K562 (cell line): ENCODE measurements at regions not wholly inside any gene's neighbourhood (a gene's known extent, or its start where the extent isn't known, plus 50 kb on each side); places are given as distances from the start of the nearest gene placed in this dataset.

Experiments
- ATAC-seq: fragments of 200-7000 bp; cut with Tn5 transposase; 3 replicates; pipeline ENCODE4 v1.9.1; 2020; ENCODE audit warnings: moderate library complexity
- BruUV-seq: library from RNA; stranded (reverse); fragments of 400-500 nt; replicated peaks from 2 replicates; lab custom pipeline; 2021; lab: Mats Ljungman, UMichigan
- CTCF ChIA-PET: fragments of 300-600 bp; formaldehyde crosslinking; extraction: SDS; loops from one replicate; lab custom pipeline; 2021; ENCODE audit warnings: low intra/inter-chr PET ratio; lab: Yijun Ruan, JAX
- POLR2A ChIA-PET: fragments of 300-600, 350-650 bp; sonication (Branson Sonifier 250); formaldehyde crosslinking; extraction: SDS; loops from one replicate; lab custom pipeline; 2021; ENCODE audit warnings: antibody characterized with exemption, inconsistent platforms; lab: Yijun Ruan, JAX
- DNase-seq, 4 experiments: peaks; one replicate each; pipeline versions ENCODE4 v3.0.0 to v3.0.0-alpha.2; 2011 to 2018; ENCODE audit warnings: low spot score in 3 of 4, mixed read lengths in 3 of 4; ENCODE audit errors: extremely low read depth in 1 of 4
- FAIRE-seq: peaks from 2 replicates; lab custom pipeline; 2011; peaks lifted over from hg19 to GRCh38; lab: Jason Lieb, UNC
- H2AFZ ChIP-seq: 2 replicates; pipeline ENCODE4 v1.6.0; 2011; ENCODE audit warnings: low read depth, low read length, control low read depth, inconsistent platforms
- H3K27ac ChIP-seq: fragments of 200-600 bp; 3 replicates; pipeline ENCODE4 v1.8.0; 2011; ENCODE audit warnings: low read depth, mild to moderate bottlenecking, control low read depth, inconsistent platforms, low read length, moderate library complexity, mixed read lengths; ENCODE audit errors: extremely low read depth
- H3K27me3 ChIP-seq, 2 experiments: fragments of 300-600 bp in 1 of 2; 2 replicates in 1 of 2; 3 replicates in 1 of 2; pipeline versions ENCODE4 v1.6.0 to v1.8.0; 2011; ENCODE audit warnings: inconsistent platforms in 2 of 2, low read length in 2 of 2, mild to moderate bottlenecking in 1 of 2, mixed read lengths in 1 of 2, moderate library complexity in 1 of 2; ENCODE audit not compliant: control insufficient read depth in 2 of 2, insufficient read depth in 2 of 2
- H3K36me3 ChIP-seq: fragments of 300-600 bp; 3 replicates; pipeline ENCODE4 v1.8.0; 2011; ENCODE audit warnings: mild to moderate bottlenecking, low read length, inconsistent platforms; ENCODE audit not compliant: control insufficient read depth, insufficient read depth
- H3K4me1 ChIP-seq, 2 experiments: fragments of 200-600 bp in 1 of 2; replicated peaks in 1 of 2; 2 replicates in 1 of 2; 3 replicates in 1 of 2; pipeline versions ENCODE4 v1.5.1 to v1.8.0; 2011; ENCODE audit warnings: inconsistent platforms in 2 of 2, low read length in 2 of 2, mild to moderate bottlenecking in 1 of 2, mixed read lengths in 1 of 2, moderate library complexity in 1 of 2; ENCODE audit not compliant: control insufficient read depth in 2 of 2, insufficient read depth in 2 of 2
- H3K4me2 ChIP-seq: 2 replicates; pipeline ENCODE4 v1.6.1; 2011; ENCODE audit warnings: low read length, control low read depth, inconsistent platforms, mixed read lengths; ENCODE audit not compliant: insufficient read depth
- H3K4me3 ChIP-seq: fragments of 200-600 bp; sonication (generic), shearing (Covaris generic); 2 replicates; pipeline ENCODE4 v1.5.1; 2016; ENCODE audit warnings: control low read depth, inconsistent platforms
- H3K79me2 ChIP-seq: fragments of 200-600 bp; 3 replicates; pipeline ENCODE4 v1.8.0; 2011; ENCODE audit warnings: low read length, inconsistent platforms; ENCODE audit not compliant: control insufficient read depth, insufficient read depth
- H3K9ac ChIP-seq, 2 experiments: 2 replicates each; pipeline versions ENCODE4 v1.6.0 to v1.6.1; 2011; ENCODE audit warnings: low read depth in 2 of 2, low read length in 2 of 2, control low read depth in 1 of 2, inconsistent platforms in 1 of 2, mild to moderate bottlenecking in 1 of 2, mixed read lengths in 1 of 2; ENCODE audit not compliant: insufficient read depth in 1 of 2
- H3K9me1 ChIP-seq: one replicate; pipeline ENCODE4 v1.6.0; 2011; ENCODE audit warnings: inconsistent platforms, mild to moderate bottlenecking, low read length, moderate library complexity; ENCODE audit not compliant: control insufficient read depth, insufficient read depth
- H3K9me3 ChIP-seq: replicated peaks from 2 replicates; pipeline ENCODE4 v1.5.1; 2011; ENCODE audit warnings: low read depth, low read length, inconsistent platforms; ENCODE audit not compliant: control insufficient read depth, insufficient read depth
- H4K20me1 ChIP-seq: replicated peaks from 2 replicates; pipeline ENCODE4 v1.6.1; 2011; ENCODE audit warnings: low read length, inconsistent platforms, mixed read lengths; ENCODE audit not compliant: control insufficient read depth, insufficient read depth
- ETV5 ChIP-seq: sonication (generic); formaldehyde crosslinking; IDR thresholded peaks from 2 replicates; pipeline ENCODE4 v1.4.0; 2020; ENCODE audit warnings: low read depth, mild to moderate bottlenecking, missing genetic modification reagents
- LCOR ChIP-seq: sonication (generic); formaldehyde crosslinking; IDR thresholded peaks from 2 replicates; pipeline ENCODE4 v1.8.0; 2022; ENCODE audit warnings: mild to moderate bottlenecking, missing genetic modification reagents
- MECOM ChIP-seq: fragments of 250-450 bp; sonication (Bioruptor Pico); IDR thresholded peaks from 2 replicates; pipeline ENCODE4 v1.8.0; 2022; ENCODE audit warnings: inconsistent platforms
- MYNN ChIP-seq, 2 experiments: sonication (generic); formaldehyde crosslinking in 1 of 2; IDR thresholded peaks; 2 replicates each; pipeline versions ENCODE4 v1.5.0 to v1.6.1; 2016 to 2020; ENCODE audit warnings: antibody characterized with exemption in 1 of 2, missing genetic modification reagents in 1 of 2
- RB1 ChIP-seq: fragments of 450-650 bp; IDR thresholded peaks from 2 replicates; pipeline ENCODE4 v1.6.1; 2017; ENCODE audit warnings: low read depth, mild to moderate bottlenecking
- RCOR1 ChIP-seq, 2 experiments: IDR thresholded peaks; 2 replicates each; pipeline ENCODE4 v1.6.1; 2012; ENCODE audit warnings: low read depth in 2 of 2, low read length in 2 of 2, borderline replicate concordance in 1 of 2, improper control_type of control experiment in 1 of 2
- ZNF644 ChIP-seq: fragments of 200-800 bp; sonication (Bioruptor generic); IDR thresholded peaks from 2 replicates; pipeline ENCODE4 v1.6.1; 2016; ENCODE audit warnings: low read depth, missing genetic modification characterization, missing compliant biosample characterization
- WGBS: fragments of 100-300 bp; shearing (Covaris generic); methylation state at CpG from one replicate; pipeline ENCODE4 v1.1.6; 2016; ENCODE audit warnings: low coverage, mixed read lengths; ENCODE audit not compliant: insufficient coverage; ENCODE audit errors: missing lambda C conversion rate; 5-methylcytosine and 5-hydroxymethylcytosine counted together
- in situ Hi-C: fragments of 300-500 bp; cut with MboI; formaldehyde crosslinking; loops from 4 replicates; pipeline ENCODE4 v1.15.0; 2018; ENCODE audit warnings: inconsistent platforms, mixed read lengths
- intact Hi-C: fragments of 100-400 bp; cut with micrococcal nuclease; formaldehyde crosslinking; loops from 2 replicates; pipeline ENCODE4 v1.14.2; 2022
- TF ChIP-seq, protein P1 (sequence below), 2 experiments: fragments of 450-650 bp in 1 of 2; sonication (generic) in 1 of 2; formaldehyde crosslinking in 1 of 2; IDR thresholded peaks in 1 of 2; conservative IDR thresholded peaks in 1 of 2; 2 replicates each; pipeline versions ENCODE4 v1.6.1 to v1.8.1; 2016 to 2023; ENCODE audit warnings: mild to moderate bottlenecking in 2 of 2, moderate library complexity in 2 of 2, inconsistent platforms in 1 of 2, missing genetic modification reagents in 1 of 2

GRCh38 chr13:109644069-109644750 lies 142.2 kb downstream of the IRS2 start:
- H3K9me1 ChIP-seq, result no peaks in the 10 kb centered on the region
- intact Hi-C loops (no loop called here), in situ Hi-C loops (no loop called here)
- H3K27ac ChIP-seq, result no peak overlapping the region
- DNase-seq (no peak), FAIRE-seq (no peak), ATAC-seq (no peak)
- BruUV-seq, result no TSS peak
- TF ChIP-seq LCOR (CRISPR knock-in tag) (no peak), MECOM (no peak), RCOR1 (IDR thresholded peaks at IDR 0.05; ENCODE audit: borderline replicate concordance in 1 of 2, low read depth in 2 of 2, low read length in 2 of 2) (no peak), ZNF644 (tag) (no peak), RB1 (no peak), MYNN (IDR thresholded peaks at IDR 0.05) (no peak), MYNN (CRISPR knock-in tag; IDR thresholded peaks at IDR 0.05) (no peak), ETV5 (CRISPR knock-in tag) (no peak)
- TF ChIP-seq, protein P1, sequence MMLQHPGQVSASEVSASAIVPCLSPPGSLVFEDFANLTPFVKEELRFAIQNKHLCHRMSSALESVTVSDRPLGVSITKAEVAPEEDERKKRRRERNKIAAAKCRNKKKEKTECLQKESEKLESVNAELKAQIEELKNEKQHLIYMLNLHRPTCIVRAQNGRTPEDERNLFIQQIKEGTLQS (IDR thresholded peaks at IDR 0.05), result no peak
- TF ChIP-seq, protein P1 (CRISPR knock-in tag; conservative IDR thresholded peaks at IDR 0.05), result no peak
- 0% methylated on average over 4 of the region's 4 CpGs for WGBS
- no peak overlapping the region for H2AFZ ChIP-seq
- no peaks in the 10 kb centered on the region for H3K36me3 ChIP-seq
- no peaks in the 10 kb centered on the region for H3K4me1 ChIP-seq
- H4K20me1 ChIP-seq, result no peaks in the 10 kb centered on the region
- ChIA-PET CTCF (no interaction called here), POLR2A (no interaction called here)
- H3K9me3 ChIP-seq, result no peaks in the 10 kb centered on the region
- H3K9ac ChIP-seq, result no peak overlapping the region
- H3K4me3 ChIP-seq, result no peak overlapping the region
- no peak overlapping the region for H3K4me2 ChIP-seq
- H3K79me2 ChIP-seq, result no peaks in the 10 kb centered on the region
- no peaks in the 10 kb centered on the region for H3K27me3 ChIP-seq
